ENCODE measurements at regions not wholly inside any gene's neighbourhood (a gene's known extent, or its start where the extent isn't known, plus 50 kb on each side); places are given as distances from the start of the nearest gene placed in this dataset.

- no peak for DNase-seq (ENCODE audit: low read depth)
- TF ChIP-seq MYC (IDR thresholded peaks at IDR 0.05; ENCODE audit: low read depth, low read length) (no peak), POLR2A (IDR thresholded peaks at IDR 0.05; ENCODE audit: extremely low read depth, insufficient read length) (no peak)
- TF ChIP-seq, protein P1, sequence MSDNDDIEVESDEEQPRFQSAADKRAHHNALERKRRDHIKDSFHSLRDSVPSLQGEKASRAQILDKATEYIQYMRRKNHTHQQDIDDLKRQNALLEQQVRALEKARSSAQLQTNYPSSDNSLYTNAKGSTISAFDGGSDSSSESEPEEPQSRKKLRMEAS (IDR thresholded peaks at IDR 0.05; ENCODE audit: low read depth, low read length): no peak
- TF ChIP-seq, protein P2, sequence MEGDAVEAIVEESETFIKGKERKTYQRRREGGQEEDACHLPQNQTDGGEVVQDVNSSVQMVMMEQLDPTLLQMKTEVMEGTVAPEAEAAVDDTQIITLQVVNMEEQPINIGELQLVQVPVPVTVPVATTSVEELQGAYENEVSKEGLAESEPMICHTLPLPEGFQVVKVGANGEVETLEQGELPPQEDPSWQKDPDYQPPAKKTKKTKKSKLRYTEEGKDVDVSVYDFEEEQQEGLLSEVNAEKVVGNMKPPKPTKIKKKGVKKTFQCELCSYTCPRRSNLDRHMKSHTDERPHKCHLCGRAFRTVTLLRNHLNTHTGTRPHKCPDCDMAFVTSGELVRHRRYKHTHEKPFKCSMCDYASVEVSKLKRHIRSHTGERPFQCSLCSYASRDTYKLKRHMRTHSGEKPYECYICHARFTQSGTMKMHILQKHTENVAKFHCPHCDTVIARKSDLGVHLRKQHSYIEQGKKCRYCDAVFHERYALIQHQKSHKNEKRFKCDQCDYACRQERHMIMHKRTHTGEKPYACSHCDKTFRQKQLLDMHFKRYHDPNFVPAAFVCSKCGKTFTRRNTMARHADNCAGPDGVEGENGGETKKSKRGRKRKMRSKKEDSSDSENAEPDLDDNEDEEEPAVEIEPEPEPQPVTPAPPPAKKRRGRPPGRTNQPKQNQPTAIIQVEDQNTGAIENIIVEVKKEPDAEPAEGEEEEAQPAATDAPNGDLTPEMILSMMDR (IDR thresholded peaks at IDR 0.05; ENCODE audit: low read depth, low read length): no peak
Observed at GRCh38 chr22:34476762-34477161, 556.5 kb upstream of the LARGE1 start.

GRCh38 chr22:34481090-34481489 is 560.8 kb upstream of the LARGE1 start:
- H3K4me3 ChIP-seq (ENCODE audit: low read depth, low read length): no peak overlapping the region
- TF ChIP-seq MYC (IDR thresholded peaks at IDR 0.05; ENCODE audit: low read depth, low read length): no peak
- TF ChIP-seq, protein P2 (IDR thresholded peaks at IDR 0.05; ENCODE audit: low read depth, low read length): no peak
- TF ChIP-seq, protein P1 (IDR thresholded peaks at IDR 0.05; ENCODE audit: low read depth, low read length): no peak
- TF ChIP-seq POLR2A (IDR thresholded peaks at IDR 0.05; ENCODE audit: extremely low read depth, insufficient read length): no peak
- DNase-seq (ENCODE audit: low read depth): no peak

More at GRCh38 chr22:34476762-34477161, 556.5 kb upstream of the LARGE1 start:
- H3K4me3 ChIP-seq (ENCODE audit: low read depth, low read length): no peak overlapping the region

DNA sequence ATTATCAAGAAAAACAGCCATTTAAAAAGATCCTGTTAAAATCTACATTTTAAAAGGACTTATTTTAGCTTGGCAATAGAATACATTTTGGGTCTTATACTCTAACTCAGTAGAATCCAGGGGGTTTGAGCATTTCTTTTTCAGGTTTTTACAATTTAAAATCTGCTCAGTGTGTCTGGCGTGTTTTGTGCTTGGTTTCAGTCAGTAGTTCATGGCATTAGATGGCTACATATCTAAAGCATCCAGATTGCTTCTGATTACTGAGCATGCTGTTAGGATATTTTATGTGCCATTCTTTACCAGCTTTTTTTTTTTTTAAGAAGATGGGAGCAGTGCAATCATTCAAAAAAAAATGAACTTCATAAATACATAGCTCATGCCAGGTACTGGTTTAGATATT is 566.1 kb upstream of the LARGE1 start:
- H3K4me3 ChIP-seq (ENCODE audit: low read depth, low read length): no peak overlapping the region
- TF ChIP-seq, protein P1 (IDR thresholded peaks at IDR 0.05; ENCODE audit: low read depth, low read length): no peak
- TF ChIP-seq, protein P2 (IDR thresholded peaks at IDR 0.05; ENCODE audit: low read depth, low read length): no peak
- TF ChIP-seq MYC (IDR thresholded peaks at IDR 0.05; ENCODE audit: low read depth, low read length) (no peak), POLR2A (IDR thresholded peaks at IDR 0.05; ENCODE audit: extremely low read depth, insufficient read length) (no peak)
- no peak for DNase-seq (ENCODE audit: low read depth)

DNA sequence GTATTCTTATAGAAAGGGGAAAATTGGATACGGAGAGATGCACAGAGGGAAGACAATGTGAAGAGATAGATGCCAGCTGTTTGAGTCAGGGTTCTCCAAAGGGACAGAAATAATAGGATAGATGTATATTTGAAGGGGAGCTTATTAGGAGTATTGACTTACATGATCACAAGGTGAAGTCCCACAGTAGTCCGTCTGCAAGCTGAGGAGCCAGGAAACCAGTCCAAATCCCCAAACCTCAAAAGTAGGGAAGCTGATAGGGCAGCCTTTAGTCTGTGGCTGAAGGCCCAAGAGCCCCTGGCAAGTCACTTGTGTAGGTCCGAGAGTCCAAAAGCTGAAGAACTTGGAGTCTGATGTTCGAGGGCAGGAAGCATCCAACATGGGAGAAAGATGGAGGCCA is 569.6 kb upstream of the LARGE1 start:
- H3K4me3 ChIP-seq (ENCODE audit: low read depth, low read length): no peak overlapping the region
- TF ChIP-seq MYC (IDR thresholded peaks at IDR 0.05; ENCODE audit: low read depth, low read length) (no peak), POLR2A (IDR thresholded peaks at IDR 0.05; ENCODE audit: extremely low read depth, insufficient read length) (no peak)
- TF ChIP-seq, protein P1 (IDR thresholded peaks at IDR 0.05; ENCODE audit: low read depth, low read length): no peak
- TF ChIP-seq, protein P2 (IDR thresholded peaks at IDR 0.05; ENCODE audit: low read depth, low read length): no peak
- no peak for DNase-seq (ENCODE audit: low read depth)

- no peak for DNase-seq (ENCODE audit: low read depth)
- H3K4me3 ChIP-seq (ENCODE audit: low read depth, low read length): no peak overlapping the region
- TF ChIP-seq POLR2A (IDR thresholded peaks at IDR 0.05; ENCODE audit: extremely low read depth, insufficient read length): no peak
- TF ChIP-seq, protein P1 (IDR thresholded peaks at IDR 0.05; ENCODE audit: low read depth, low read length): no peak
- TF ChIP-seq MYC (IDR thresholded peaks at IDR 0.05; ENCODE audit: low read depth, low read length): no peak
- TF ChIP-seq, protein P2 (IDR thresholded peaks at IDR 0.05; ENCODE audit: low read depth, low read length): no peak
Observed at GRCh38 chr22:34490886-34491285, 570.6 kb upstream of the LARGE1 start.
